HUDEP-2 (cell line): ENCODE measurements at regions not wholly inside any gene's neighbourhood (a gene's known extent, or its start where the extent isn't known, plus 50 kb on each side); places are given as distances from the start of the nearest gene placed in this dataset.
A peak's percentile ranks its signal among the peaks of the same experiment; 100 is the strongest.

Experiments
- DNase-seq, 76 experiments: peaks; one replicate each; lab custom pipeline; 2025; ENCODE audit not compliant: unreplicated experiment in 76 of 76; lab: John Stamatoyannopoulos, UW

DNA sequence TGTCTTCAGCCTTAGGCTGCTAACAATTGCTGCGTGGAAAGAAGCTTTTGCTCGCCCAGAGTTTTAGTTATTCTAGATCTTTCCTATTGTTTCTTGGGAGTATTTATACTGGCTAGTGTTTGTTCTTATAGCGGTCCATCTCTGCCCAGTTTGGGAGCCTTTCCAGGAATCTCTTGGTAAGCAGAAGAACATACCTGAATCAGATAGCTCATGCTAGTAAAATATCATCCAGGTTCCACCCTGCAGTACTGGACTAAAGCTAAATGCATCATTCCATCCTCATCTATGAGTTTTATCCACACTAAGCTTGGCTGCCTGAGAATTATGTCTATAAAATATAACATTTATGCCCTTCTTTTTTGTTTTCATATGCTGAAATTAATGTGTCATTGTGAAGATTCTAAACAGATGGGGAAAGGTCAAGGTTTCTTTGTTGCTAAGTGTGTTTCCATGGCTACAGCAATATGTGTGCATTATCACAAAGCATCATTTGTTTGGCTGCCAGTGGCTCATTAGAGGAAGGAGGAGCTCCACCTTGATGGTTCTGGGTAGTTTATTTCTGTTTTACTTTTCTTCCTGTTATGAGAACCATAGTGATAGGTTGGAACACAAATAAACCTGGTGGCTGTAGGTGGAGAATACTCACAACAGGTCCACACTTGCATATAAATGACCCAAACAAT lies 182.8 kb downstream of the PIK3C3 start:
- DNase-seq, result no peak

- peak in 2 of 76 experiments; percentile 10 to 13 for DNase-seq
These were observed 186.4 kb downstream of the PIK3C3 start for GRCh38 chr18:42141439-42141838.

GRCh38 chr18:42155024-42155423 lies 200.0 kb downstream of the PIK3C3 start:
- no peak for DNase-seq

DNA sequence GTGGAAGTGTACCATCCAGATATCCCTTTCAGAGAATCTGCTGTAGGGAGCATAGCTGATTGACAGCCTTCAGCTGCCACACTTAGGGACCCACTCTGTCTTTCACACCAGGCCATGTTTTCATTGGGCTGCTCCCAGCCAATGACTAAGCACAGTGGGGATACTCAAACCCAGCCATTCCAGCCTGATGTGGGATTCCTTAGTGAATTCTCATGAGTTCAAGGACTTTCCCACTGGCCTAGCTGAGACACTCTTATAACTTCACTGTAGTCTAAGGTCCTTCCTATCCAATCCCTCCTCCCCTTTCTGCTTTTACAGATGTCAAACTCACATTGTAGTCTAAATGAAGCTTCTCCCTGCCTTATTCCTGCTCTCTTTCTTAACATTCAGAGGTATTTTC lies 201.2 kb downstream of the PIK3C3 start:
- DNase-seq, result no peak

DNA sequence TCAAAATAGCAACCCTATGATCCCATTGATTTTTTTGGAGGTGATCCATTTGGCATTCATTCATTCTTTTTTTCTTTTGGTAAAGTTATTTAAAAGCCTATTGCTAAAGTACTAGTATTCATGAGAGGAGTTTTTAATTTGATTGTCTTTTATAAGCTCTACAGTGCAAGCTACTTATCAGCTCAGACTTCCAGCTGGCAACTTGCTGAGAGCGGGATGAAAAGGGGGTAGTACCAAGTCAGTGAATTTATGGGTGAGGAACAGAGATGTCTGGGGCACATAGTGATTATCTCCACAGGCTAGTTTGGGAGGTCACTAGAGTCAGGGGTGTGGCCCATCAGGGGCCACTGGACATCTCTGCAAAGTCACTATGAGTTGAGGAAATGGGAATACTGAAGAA lies 202.4 kb downstream of the PIK3C3 start:
- no peak for DNase-seq

- no peak for DNase-seq
These were observed 202.8 kb downstream of the PIK3C3 start for GRCh38 chr18:42157878-42158277.

DNA sequence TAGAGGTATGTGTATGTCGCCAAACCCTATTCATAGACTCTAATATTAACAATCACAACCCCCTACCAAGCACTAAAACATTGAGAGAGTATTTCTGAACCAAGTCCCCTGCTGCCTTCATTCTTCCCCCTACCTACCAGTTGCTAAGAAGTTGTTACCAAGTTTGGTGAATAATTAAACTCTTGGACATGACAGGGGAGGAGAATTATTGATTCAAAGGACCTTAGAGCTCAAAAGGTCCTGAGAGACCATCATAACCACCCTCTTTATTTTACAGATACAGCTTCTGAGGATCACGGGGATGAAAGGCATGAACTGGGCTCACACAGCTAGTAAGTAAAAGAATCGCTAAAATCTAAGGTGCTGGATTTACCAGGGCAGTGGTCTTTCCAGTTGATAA lies 204.1 kb downstream of the PIK3C3 start:
- no peak for DNase-seq

- DNase-seq, result no peak
These were observed 208.3 kb downstream of the PIK3C3 start for GRCh38 chr18:42163321-42163720.

GRCh38 chr18:42164556-42164955 lies 209.5 kb downstream of the PIK3C3 start:
- DNase-seq, result no peak

DNA sequence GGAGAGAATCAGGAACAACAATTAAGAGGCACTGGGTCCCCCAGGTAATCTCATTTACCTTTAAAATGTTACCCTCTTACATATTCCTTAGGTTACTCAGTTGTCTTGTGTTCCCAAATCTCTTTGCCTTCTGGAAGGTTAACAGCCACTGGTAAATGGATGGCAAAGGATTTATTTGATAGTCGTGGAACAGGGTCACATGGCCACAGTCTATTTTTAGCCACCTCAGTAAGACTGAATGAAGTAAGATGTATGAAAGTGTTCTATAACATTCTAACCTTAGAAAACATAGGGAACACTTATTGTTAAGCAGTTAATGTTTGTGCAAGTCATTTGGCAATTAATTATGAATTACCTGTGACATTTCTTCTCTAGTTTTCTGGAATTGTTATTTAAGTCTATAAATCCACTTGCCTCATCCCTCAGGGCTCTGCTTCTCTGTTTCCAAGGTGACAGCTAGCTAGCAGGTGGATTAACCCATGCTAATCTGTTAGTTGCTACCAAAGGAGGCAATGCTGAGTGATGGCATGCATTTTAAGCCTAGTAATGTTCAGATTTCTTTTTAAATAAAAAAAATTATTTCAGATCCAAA lies 211.0 kb downstream of the PIK3C3 start:
- DNase-seq, result no peak

DNA sequence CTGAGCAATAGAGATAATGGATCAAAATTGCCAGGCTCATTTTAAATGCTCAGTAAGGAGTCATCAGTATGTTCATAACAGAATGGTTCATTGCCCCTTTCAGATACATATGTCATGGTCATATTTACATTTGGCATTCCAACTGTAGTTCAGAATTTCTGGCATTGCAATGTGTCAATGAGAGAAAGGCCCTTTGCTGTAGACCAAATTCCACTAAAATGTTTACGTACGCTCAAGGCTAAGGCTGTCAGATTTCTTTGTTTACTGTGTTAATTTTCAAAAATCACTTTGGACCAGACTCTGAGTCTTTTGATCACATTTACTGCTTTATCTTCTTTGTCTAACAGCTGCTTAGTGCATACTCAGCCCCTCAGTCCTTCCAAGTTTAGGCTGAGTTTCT lies 213.5 kb downstream of the PIK3C3 start:
- no peak for DNase-seq

DNA sequence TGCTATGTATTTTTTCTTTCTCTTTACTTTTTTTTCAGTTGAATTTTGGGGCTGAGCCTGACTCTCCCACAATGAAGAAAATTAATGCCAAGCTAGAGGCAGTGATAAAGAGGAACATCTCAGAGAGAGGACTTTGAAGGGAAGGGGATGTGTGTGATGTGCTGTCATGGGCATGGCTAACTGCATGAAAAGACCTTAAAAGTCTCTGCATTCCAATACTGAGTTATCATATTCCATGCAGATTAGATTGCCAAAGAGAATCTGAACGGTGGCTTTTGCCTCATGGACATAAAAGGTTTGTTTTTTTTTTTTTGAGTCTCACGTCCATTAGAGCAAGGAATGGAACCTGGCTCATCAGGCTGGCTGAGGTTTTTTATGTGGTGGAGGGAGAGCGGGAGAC lies 213.9 kb downstream of the PIK3C3 start:
- no peak for DNase-seq

DNA sequence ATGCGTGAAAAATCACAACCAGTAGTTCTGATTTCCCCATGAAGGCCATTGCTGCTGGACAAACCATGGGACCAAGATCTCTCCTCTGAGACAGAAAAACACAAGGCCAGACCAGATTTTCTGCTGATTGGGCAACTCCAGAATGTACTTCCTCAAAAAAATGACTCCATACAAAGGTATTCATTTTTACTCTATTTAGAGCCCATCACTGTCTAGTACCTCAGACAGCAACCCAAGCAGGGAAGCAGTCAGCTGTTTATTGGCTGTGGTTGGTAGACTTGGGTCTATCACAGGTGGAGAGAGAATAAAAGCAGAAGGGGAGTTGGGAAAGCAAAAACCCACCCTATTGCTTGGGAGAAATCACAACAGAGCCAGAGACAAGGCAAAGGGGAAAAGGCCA lies 219.9 kb downstream of the PIK3C3 start:
- peak in 1 of 76 experiments; percentile 1 for DNase-seq

GRCh38 chr18:42176599-42176998 lies 221.6 kb downstream of the PIK3C3 start:
- no peak for DNase-seq

- no peak for DNase-seq
These were observed 222.4 kb downstream of the PIK3C3 start for GRCh38 chr18:42177390-42177789.

DNA sequence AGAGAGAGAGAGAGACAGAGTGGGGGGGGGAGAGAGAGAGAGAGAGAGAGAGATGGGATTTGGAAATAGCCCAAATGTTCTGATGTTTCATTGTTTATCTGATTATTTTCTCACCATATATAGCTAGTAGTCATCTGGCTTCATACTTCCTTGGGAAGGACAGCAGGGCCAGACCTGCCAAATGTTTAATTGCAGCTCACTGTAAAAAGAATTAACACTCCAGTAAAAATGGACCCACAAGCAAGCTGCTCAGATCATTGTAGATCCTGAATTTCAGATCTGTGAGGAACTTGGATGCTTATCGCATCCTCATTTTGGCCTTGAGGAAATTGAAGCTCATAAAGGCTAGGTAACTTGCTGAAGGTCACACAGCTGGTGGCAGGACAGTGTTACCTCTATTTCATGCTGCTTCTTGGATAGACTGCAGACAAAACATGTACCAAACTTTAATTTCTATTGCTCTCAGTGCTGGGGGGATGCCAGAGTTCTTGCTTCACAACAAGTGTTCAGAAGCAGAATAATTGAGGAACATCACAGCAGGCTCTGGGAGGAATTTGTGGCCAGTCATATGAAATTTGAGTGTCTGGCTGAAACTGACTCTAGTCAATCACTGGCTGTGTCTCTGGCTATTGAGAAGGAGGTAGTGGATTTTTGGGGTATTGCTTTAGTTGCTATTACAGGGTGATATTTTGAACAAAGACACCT lies 223.5 kb downstream of the PIK3C3 start:
- DNase-seq, result no peak

GRCh38 chr18:42179542-42180121 lies 224.6 kb downstream of the PIK3C3 start:
- no peak for DNase-seq

- no peak for DNase-seq
These were observed 226.4 kb downstream of the PIK3C3 start for GRCh38 chr18:42181474-42181873.

DNA sequence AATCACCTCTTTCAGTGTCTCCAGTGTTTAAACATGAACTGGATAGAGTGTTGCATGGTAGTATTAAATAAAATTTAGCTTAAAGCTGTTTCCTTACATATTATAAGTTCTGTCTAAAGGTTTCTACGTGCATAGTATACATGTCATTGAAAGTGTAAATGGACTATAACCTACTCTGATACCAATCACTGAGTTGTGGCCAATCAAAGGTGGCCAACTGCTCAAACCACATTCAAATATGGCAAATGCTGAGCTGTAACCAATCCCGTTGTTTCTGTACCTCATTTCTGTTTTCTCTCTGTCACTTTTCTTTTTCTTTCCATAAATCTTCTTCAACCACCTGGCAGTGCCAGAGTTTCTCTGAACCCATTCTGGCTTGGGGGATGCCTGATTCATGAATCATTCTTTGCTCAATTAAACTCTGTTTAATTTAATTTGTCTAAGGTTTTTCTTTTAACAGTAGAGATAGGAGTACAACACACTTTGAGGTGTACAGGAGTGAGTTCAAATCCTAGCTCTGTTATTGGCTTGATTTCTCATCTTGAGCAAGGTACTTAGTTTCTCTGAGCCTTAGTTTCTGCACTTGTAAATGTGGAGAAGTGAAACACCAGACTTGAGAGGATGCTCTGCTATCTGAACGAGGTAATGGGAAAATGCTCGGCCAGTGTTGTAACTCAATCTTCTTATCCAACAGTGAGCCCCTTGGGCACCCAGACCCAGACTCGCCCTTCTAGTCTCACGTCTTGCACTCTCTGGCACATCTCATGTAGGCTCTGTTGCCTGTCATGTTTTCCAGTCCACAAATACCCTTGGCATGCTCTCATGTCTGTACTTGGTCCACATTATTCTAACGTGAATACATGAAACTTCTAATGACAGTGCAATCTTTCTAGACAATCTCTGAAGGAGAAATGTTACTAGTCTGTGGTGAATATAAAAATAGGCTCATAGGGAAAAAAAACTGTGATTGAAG lies 228.0 kb downstream of the PIK3C3 start:
- no peak for DNase-seq

GRCh38 chr18:42183746-42184145 lies 228.7 kb downstream of the PIK3C3 start:
- peak in 1 of 76 experiments; percentile 2 for DNase-seq
